ENCODE measurements at regions not wholly inside any gene's neighbourhood (a gene's known extent, or its start where the extent isn't known, plus 50 kb on each side); places are given as distances from the start of the nearest gene placed in this dataset.

GRCh38 chr2:217712431-217712830, 290.4 kb downstream of the TNS1 start:
- Histone ChIP-seq H3F3A (replicated peaks; ENCODE audit: low read depth) (no peaks in the 10 kb centered on the region), H3K9me2 (ENCODE audit: insufficient read depth) (peaks cover 11% of the 10 kb centered on the region), H3K4me2 (no peak overlapping the region), H3K79me2 (replicated peaks; ENCODE audit: insufficient read depth) (no peaks in the 10 kb centered on the region), H2AFZ (no peak overlapping the region; the same call in 1 of the 2 replicates), H3K4me1 (ENCODE audit: insufficient read depth) (no peaks in the 10 kb centered on the region), H3K27me3 (ENCODE audit: insufficient read depth) (no peaks in the 10 kb centered on the region), H3K4me3 (no peak overlapping the region), H4K20me1 (replicated peaks; ENCODE audit: insufficient read depth) (no peaks in the 10 kb centered on the region), H3K36me3 (ENCODE audit: insufficient read depth) (no peaks in the 10 kb centered on the region), H3K27ac (ENCODE audit: low read depth) (no peak overlapping the region)
- Mint-ChIP-seq H3K27me3 (ENCODE audit: insufficient read depth, low read depth, poor library complexity) (no peaks in the 10 kb centered on the region), H3K36me3 (ENCODE audit: low read depth) (no peaks in the 10 kb centered on the region), H3K9me3 (no peaks in the 10 kb centered on the region), H3K4me1 (peaks cover 4% of the 10 kb centered on the region; the same call in 1 of the 3 replicates), H3K27ac (no peak overlapping the region), H3K4me3 (no peak overlapping the region)
- DNase-seq (ENCODE audit: low spot score) (no peak), ATAC-seq (no peak)
- TF ChIP-seq JUNB (IDR thresholded peaks at IDR 0.05; ENCODE audit: unreplicated experiment) (no peak), NANOG (IDR thresholded peaks at IDR 0.05; ENCODE audit: borderline replicate concordance) (no peak), ZNF331 (CRISPR knock-in tag; IDR thresholded peaks at IDR 0.05; ENCODE audit: low read depth) (no peak), STAT1 (IDR thresholded peaks at IDR 0.05; ENCODE audit: unreplicated experiment) (no peak), EZH2 (IDR thresholded peaks at IDR 0.05; ENCODE audit: low read depth, unreplicated experiment) (no peak), ZNF114 (CRISPR knock-in tag; IDR thresholded peaks at IDR 0.05) (no peak), REST (IDR thresholded peaks at IDR 0.05; ENCODE audit: unreplicated experiment) (no peak), CREB1 (CRISPR knock-in tag; IDR thresholded peaks at IDR 0.05; ENCODE audit: low read depth) (no peak), EZH2phosphoT487 (IDR thresholded peaks at IDR 0.05; ENCODE audit: unreplicated experiment) (no peak), POLR2AphosphoS5 (IDR thresholded peaks at IDR 0.05; ENCODE audit: low read depth) (no peak)
- TF ChIP-seq, protein P1, sequence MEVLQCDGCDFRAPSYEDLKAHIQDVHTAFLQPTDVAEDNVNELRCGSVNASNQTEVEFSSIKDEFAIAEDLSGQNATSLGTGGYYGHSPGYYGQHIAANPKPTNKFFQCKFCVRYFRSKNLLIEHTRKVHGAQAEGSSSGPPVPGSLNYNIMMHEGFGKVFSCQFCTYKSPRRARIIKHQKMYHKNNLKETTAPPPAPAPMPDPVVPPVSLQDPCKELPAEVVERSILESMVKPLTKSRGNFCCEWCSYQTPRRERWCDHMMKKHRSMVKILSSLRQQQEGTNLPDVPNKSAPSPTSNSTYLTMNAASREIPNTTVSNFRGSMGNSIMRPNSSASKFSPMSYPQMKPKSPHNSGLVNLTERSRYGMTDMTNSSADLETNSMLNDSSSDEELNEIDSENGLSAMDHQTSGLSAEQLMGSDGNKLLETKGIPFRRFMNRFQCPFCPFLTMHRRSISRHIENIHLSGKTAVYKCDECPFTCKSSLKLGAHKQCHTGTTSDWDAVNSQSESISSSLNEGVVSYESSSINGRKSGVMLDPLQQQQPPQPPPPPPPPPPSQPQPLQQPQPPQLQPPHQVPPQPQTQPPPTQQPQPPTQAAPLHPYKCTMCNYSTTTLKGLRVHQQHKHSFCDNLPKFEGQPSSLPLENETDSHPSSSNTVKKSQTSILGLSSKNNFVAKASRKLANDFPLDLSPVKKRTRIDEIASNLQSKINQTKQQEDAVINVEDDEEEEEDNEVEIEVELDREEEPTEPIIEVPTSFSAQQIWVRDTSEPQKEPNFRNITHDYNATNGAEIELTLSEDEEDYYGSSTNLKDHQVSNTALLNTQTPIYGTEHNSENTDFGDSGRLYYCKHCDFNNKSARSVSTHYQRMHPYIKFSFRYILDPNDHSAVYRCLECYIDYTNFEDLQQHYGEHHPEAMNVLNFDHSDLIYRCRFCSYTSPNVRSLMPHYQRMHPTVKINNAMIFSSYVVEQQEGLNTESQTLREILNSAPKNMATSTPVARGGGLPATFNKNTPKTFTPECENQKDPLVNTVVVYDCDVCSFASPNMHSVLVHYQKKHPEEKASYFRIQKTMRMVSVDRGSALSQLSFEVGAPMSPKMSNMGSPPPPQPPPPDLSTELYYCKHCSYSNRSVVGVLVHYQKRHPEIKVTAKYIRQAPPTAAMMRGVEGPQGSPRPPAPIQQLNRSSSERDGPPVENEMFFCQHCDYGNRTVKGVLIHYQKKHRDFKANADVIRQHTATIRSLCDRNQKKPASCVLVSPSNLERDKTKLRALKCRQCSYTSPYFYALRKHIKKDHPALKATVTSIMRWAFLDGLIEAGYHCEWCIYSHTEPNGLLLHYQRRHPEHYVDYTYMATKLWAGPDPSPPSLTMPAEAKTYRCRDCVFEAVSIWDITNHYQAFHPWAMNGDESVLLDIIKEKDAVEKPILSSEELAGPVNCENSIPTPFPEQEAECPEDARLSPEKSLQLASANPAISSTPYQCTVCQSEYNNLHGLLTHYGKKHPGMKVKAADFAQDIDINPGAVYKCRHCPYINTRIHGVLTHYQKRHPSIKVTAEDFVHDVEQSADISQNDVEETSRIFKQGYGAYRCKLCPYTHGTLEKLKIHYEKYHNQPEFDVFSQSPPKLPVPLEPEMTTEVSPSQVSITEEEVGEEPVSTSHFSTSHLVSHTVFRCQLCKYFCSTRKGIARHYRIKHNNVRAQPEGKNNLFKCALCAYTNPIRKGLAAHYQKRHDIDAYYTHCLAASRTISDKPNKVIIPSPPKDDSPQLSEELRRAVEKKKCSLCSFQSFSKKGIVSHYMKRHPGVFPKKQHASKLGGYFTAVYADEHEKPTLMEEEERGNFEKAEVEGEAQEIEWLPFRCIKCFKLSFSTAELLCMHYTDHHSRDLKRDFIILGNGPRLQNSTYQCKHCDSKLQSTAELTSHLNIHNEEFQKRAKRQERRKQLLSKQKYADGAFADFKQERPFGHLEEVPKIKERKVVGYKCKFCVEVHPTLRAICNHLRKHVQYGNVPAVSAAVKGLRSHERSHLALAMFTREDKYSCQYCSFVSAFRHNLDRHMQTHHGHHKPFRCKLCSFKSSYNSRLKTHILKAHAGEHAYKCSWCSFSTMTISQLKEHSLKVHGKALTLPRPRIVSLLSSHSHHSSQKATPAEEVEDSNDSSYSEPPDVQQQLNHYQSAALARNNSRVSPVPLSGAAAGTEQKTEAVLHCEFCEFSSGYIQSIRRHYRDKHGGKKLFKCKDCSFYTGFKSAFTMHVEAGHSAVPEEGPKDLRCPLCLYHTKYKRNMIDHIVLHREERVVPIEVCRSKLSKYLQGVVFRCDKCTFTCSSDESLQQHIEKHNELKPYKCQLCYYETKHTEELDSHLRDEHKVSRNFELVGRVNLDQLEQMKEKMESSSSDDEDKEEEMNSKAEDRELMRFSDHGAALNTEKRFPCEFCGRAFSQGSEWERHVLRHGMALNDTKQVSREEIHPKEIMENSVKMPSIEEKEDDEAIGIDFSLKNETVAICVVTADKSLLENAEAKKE (CRISPR knock-in tag; IDR thresholded peaks at IDR 0.05) = no peak
- TF ChIP-seq, protein P2, sequence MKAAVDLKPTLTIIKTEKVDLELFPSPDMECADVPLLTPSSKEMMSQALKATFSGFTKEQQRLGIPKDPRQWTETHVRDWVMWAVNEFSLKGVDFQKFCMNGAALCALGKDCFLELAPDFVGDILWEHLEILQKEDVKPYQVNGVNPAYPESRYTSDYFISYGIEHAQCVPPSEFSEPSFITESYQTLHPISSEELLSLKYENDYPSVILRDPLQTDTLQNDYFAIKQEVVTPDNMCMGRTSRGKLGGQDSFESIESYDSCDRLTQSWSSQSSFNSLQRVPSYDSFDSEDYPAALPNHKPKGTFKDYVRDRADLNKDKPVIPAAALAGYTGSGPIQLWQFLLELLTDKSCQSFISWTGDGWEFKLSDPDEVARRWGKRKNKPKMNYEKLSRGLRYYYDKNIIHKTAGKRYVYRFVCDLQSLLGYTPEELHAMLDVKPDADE (IDR thresholded peaks at IDR 0.05) = no peak
- TF ChIP-seq, protein P3, sequence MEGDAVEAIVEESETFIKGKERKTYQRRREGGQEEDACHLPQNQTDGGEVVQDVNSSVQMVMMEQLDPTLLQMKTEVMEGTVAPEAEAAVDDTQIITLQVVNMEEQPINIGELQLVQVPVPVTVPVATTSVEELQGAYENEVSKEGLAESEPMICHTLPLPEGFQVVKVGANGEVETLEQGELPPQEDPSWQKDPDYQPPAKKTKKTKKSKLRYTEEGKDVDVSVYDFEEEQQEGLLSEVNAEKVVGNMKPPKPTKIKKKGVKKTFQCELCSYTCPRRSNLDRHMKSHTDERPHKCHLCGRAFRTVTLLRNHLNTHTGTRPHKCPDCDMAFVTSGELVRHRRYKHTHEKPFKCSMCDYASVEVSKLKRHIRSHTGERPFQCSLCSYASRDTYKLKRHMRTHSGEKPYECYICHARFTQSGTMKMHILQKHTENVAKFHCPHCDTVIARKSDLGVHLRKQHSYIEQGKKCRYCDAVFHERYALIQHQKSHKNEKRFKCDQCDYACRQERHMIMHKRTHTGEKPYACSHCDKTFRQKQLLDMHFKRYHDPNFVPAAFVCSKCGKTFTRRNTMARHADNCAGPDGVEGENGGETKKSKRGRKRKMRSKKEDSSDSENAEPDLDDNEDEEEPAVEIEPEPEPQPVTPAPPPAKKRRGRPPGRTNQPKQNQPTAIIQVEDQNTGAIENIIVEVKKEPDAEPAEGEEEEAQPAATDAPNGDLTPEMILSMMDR (conservative IDR thresholded peaks at IDR 0.05; ENCODE audit: low read depth in 2 of 2) = no peak
